ENCODE measurements at regions not wholly inside any gene's neighbourhood (a gene's known extent, or its start where the extent isn't known, plus 50 kb on each side); places are given as distances from the start of the nearest gene placed in this dataset.

- Histone ChIP-seq H3K9ac (ENCODE audit: low read depth in 1 of 2, low read length in 2 of 2) (no peak overlapping the region), H3K27me3 (ENCODE audit: control insufficient read depth in 4 of 4, insufficient read depth in 4 of 4, low read length in 3 of 4) (no peaks in the 10 kb centered on the region), H3K36me3 (ENCODE audit: control insufficient read depth in 4 of 4, insufficient read depth in 3 of 4, low read depth in 1 of 4, low read length in 3 of 4) (no peaks in the 10 kb centered on the region), H3K4me3 (ENCODE audit: low read depth in 1 of 3, low read length in 3 of 3) (no peak overlapping the region), H3K9me3 (ENCODE audit: control insufficient read depth in 4 of 4, low read length in 3 of 4) (no peaks in the 10 kb centered on the region), H3K27ac (ENCODE audit: low read depth in 1 of 2, low read length in 2 of 2) (no peak overlapping the region), H3K4me1 (ENCODE audit: control insufficient read depth in 4 of 4, insufficient read depth in 4 of 4, low read length in 3 of 4) (no peaks in the 10 kb centered on the region)
- 70% methylated on average over 4 of the region's 4 CpGs for WGBS
- no peak for DNase-seq (ENCODE audit: low spot score)
- TF ChIP-seq ATF3 (IDR thresholded peaks at IDR 0.05), result no peak
- no peak for TF ChIP-seq MAX (IDR thresholded peaks at IDR 0.05)
- TF ChIP-seq TAF1 (conservative IDR thresholded peaks at IDR 0.05), result no peak
- no peak for TF ChIP-seq YY1 (IDR thresholded peaks at IDR 0.05)
- no peak for TF ChIP-seq NR2F2 (IDR thresholded peaks at IDR 0.05)
- TF ChIP-seq RAD21 (IDR thresholded peaks at IDR 0.05), result no peak
- TF ChIP-seq FOXA2 (IDR thresholded peaks at IDR 0.05), result no peak
- no peak for TF ChIP-seq CTCF (IDR thresholded peaks at IDR 0.05; ENCODE audit: low read depth, low read length, missing input control)
- TF ChIP-seq RXRA (IDR thresholded peaks at IDR 0.05), result no peak
- no peak for TF ChIP-seq HNF4A (conservative IDR thresholded peaks at IDR 0.05)
- no peak for TF ChIP-seq REST (IDR thresholded peaks at IDR 0.05)
- no peak for TF ChIP-seq EGR1 (IDR thresholded peaks at IDR 0.05; ENCODE audit: low read depth in 2 of 2)
- no peak for TF ChIP-seq FOXA1 (IDR thresholded peaks at IDR 0.05)
- TF ChIP-seq ZBTB33 (IDR thresholded peaks at IDR 0.05), result no peak
- TF ChIP-seq JUND (IDR thresholded peaks at IDR 0.05), result no peak
- no peak for TF ChIP-seq SP1 (IDR thresholded peaks at IDR 0.05)
- TF ChIP-seq GABPA (IDR thresholded peaks at IDR 0.05 in 1 of 2, conservative IDR thresholded peaks at IDR 0.05 in 1 of 2), result no peak
- no peak for TF ChIP-seq HNF4G (IDR thresholded peaks at IDR 0.05)
Measured at GRCh38 chr15:79673416-79674123, 223.2 kb downstream of the MTHFS start.

Measured in liver (tissue), 8 donors.